ENCODE measurements at regions not wholly inside any gene's neighbourhood (a gene's known extent, or its start where the extent isn't known, plus 50 kb on each side); places are given as distances from the start of the nearest gene placed in this dataset.

- Histone ChIP-seq H3K27me3 (ENCODE audit: control insufficient read depth in 4 of 4, insufficient read depth in 4 of 4, low read length in 3 of 4) (no peaks in the 10 kb centered on the region), H3K9ac (ENCODE audit: low read depth in 1 of 2, low read length in 2 of 2) (no peak overlapping the region), H3K4me3 (ENCODE audit: low read depth in 1 of 3, low read length in 3 of 3) (no peak overlapping the region), H3K27ac (ENCODE audit: low read depth in 1 of 2, low read length in 2 of 2) (no peak overlapping the region), H3K36me3 (ENCODE audit: control insufficient read depth in 4 of 4, insufficient read depth in 3 of 4, low read depth in 1 of 4, low read length in 3 of 4) (no peaks in the 10 kb centered on the region), H3K4me1 (ENCODE audit: control insufficient read depth in 4 of 4, insufficient read depth in 4 of 4, low read length in 3 of 4) (no peaks in the 10 kb centered on the region), H3K9me3 (ENCODE audit: control insufficient read depth in 4 of 4, low read length in 3 of 4) (no peaks in the 10 kb centered on the region)
- TF ChIP-seq SP1 (IDR thresholded peaks at IDR 0.05): no peak
- no peak for TF ChIP-seq JUND (IDR thresholded peaks at IDR 0.05)
- no peak for TF ChIP-seq RAD21 (IDR thresholded peaks at IDR 0.05)
- DNase-seq (ENCODE audit: low spot score): no peak
- 82% methylated on average over 1 of the region's 1 CpG for WGBS
These were observed 259.9 kb upstream of the MARCKS start for GRCh38 chr6:113597231-113597583.

- no peak for DNase-seq (ENCODE audit: low spot score)
- Histone ChIP-seq H3K4me1 (ENCODE audit: control insufficient read depth in 4 of 4, insufficient read depth in 4 of 4, low read length in 3 of 4) (no peaks in the 10 kb centered on the region), H3K9me3 (ENCODE audit: control insufficient read depth in 4 of 4, low read length in 3 of 4) (no peaks in the 10 kb centered on the region), H3K36me3 (ENCODE audit: control insufficient read depth in 4 of 4, insufficient read depth in 3 of 4, low read depth in 1 of 4, low read length in 3 of 4) (no peaks in the 10 kb centered on the region), H3K27me3 (ENCODE audit: control insufficient read depth in 4 of 4, insufficient read depth in 4 of 4, low read length in 3 of 4) (no peaks in the 10 kb centered on the region), H3K9ac (ENCODE audit: low read depth in 1 of 2, low read length in 2 of 2) (no peak overlapping the region), H3K27ac (ENCODE audit: low read depth in 1 of 2, low read length in 2 of 2) (no peak overlapping the region), H3K4me3 (ENCODE audit: low read depth in 1 of 3, low read length in 3 of 3) (no peak overlapping the region)
- 97% methylated on average over 3 of the region's 3 CpGs for WGBS
- TF ChIP-seq RAD21 (IDR thresholded peaks at IDR 0.05): no peak
These were observed 258.4 kb upstream of the MARCKS start for GRCh38 chr6:113598786-113599185.

GRCh38 chr6:113599444-113599843, 257.7 kb upstream of the MARCKS start:
- no peak overlapping the region for H3K9ac ChIP-seq (ENCODE audit: low read depth in 1 of 2, low read length in 2 of 2)
- H3K27me3 ChIP-seq (ENCODE audit: control insufficient read depth in 4 of 4, insufficient read depth in 4 of 4, low read length in 3 of 4): no peaks in the 10 kb centered on the region
- no peaks in the 10 kb centered on the region for H3K4me1 ChIP-seq (ENCODE audit: control insufficient read depth in 4 of 4, insufficient read depth in 4 of 4, low read length in 3 of 4)
- H3K27ac ChIP-seq (ENCODE audit: low read depth in 1 of 2, low read length in 2 of 2): no peak overlapping the region
- no peak for DNase-seq (ENCODE audit: low spot score)
- no peaks in the 10 kb centered on the region for H3K36me3 ChIP-seq (ENCODE audit: control insufficient read depth in 4 of 4, insufficient read depth in 3 of 4, low read depth in 1 of 4, low read length in 3 of 4)
- H3K9me3 ChIP-seq (ENCODE audit: control insufficient read depth in 4 of 4, low read length in 3 of 4): no peaks in the 10 kb centered on the region
- no peak for TF ChIP-seq GABPA (IDR thresholded peaks at IDR 0.05 in 1 of 2, conservative IDR thresholded peaks at IDR 0.05 in 1 of 2)
- TF ChIP-seq YY1 (IDR thresholded peaks at IDR 0.05): no peak
- no peak for TF ChIP-seq JUND (IDR thresholded peaks at IDR 0.05)
- no peak for TF ChIP-seq EGR1 (IDR thresholded peaks at IDR 0.05; ENCODE audit: low read depth in 2 of 2)
- H3K4me3 ChIP-seq (ENCODE audit: low read depth in 1 of 3, low read length in 3 of 3): no peak overlapping the region

GRCh38 chr6:113600551-113601339, 256.4 kb upstream of the MARCKS start:
- no peaks in the 10 kb centered on the region for H3K9me3 ChIP-seq (ENCODE audit: control insufficient read depth in 4 of 4, low read length in 3 of 4)
- no peak for DNase-seq (ENCODE audit: low spot score)
- no peak overlapping the region for H3K27ac ChIP-seq (ENCODE audit: low read depth in 1 of 2, low read length in 2 of 2)
- H3K4me1 ChIP-seq (ENCODE audit: control insufficient read depth in 4 of 4, insufficient read depth in 4 of 4, low read length in 3 of 4): no peaks in the 10 kb centered on the region
- H3K36me3 ChIP-seq (ENCODE audit: control insufficient read depth in 4 of 4, insufficient read depth in 3 of 4, low read depth in 1 of 4, low read length in 3 of 4): no peaks in the 10 kb centered on the region
- H3K27me3 ChIP-seq (ENCODE audit: control insufficient read depth in 4 of 4, insufficient read depth in 4 of 4, low read length in 3 of 4): no peaks in the 10 kb centered on the region
- no peak overlapping the region for H3K9ac ChIP-seq (ENCODE audit: low read depth in 1 of 2, low read length in 2 of 2)
- no peak overlapping the region for H3K4me3 ChIP-seq (ENCODE audit: low read depth in 1 of 3, low read length in 3 of 3)
- WGBS: 80% methylated on average over 2 of the region's 2 CpGs
- TF ChIP-seq NR2F2 (IDR thresholded peaks at IDR 0.05) (no peak), REST (IDR thresholded peaks at IDR 0.05) (no peak), RAD21 (IDR thresholded peaks at IDR 0.05) (no peak), EGR1 (IDR thresholded peaks at IDR 0.05; ENCODE audit: low read depth in 2 of 2) (no peak), YY1 (IDR thresholded peaks at IDR 0.05) (no peak), CTCF (IDR thresholded peaks at IDR 0.05; ENCODE audit: low read depth, low read length, missing input control) (no peak), RXRA (IDR thresholded peaks at IDR 0.05) (no peak)
